Keratinocyte (primary cell): ENCODE measurements at regions not wholly inside any gene's neighbourhood (a gene's known extent, or its start where the extent isn't known, plus 50 kb on each side); places are given as distances from the start of the nearest gene placed in this dataset.

Experiments
- DNase-seq: peaks from one replicate; pipeline ENCODE4 v3.0.0-alpha.2; 2011; ENCODE audit warnings: low read depth, missing footprints, low spot score
- FAIRE-seq: peaks from 2 replicates; lab custom pipeline; 2011; peaks lifted over from hg19 to GRCh38; lab: Jason Lieb, UNC
- H2AFZ ChIP-seq: 2 replicates; pipeline ENCODE4 v1.6.0; 2012; ENCODE audit warnings: low read length, control low read depth, inconsistent platforms; ENCODE audit not compliant: control insufficient read depth
- H3K27ac ChIP-seq: 2 replicates; pipeline ENCODE4 v1.5.1; 2011; ENCODE audit warnings: low read length; ENCODE audit not compliant: control insufficient read depth, insufficient read depth
- H3K27me3 ChIP-seq: 3 replicates; pipeline ENCODE4 v1.6.0; 2011; ENCODE audit warnings: low read length; ENCODE audit not compliant: control insufficient read depth, insufficient read depth; ENCODE audit errors: extremely low read depth
- H3K36me3 ChIP-seq, 2 experiments: 2 replicates in 1 of 2; 3 replicates in 1 of 2; pipeline ENCODE4 v1.5.1; 2011; ENCODE audit warnings: low read length in 2 of 2, mild to moderate bottlenecking in 1 of 2; ENCODE audit not compliant: control insufficient read depth in 2 of 2, insufficient read depth in 2 of 2; ENCODE audit errors: extremely low read depth in 1 of 2
- H3K4me1 ChIP-seq: 3 replicates; pipeline ENCODE4 v1.5.1; 2011; ENCODE audit warnings: low read length; ENCODE audit not compliant: control insufficient read depth, insufficient read depth; ENCODE audit errors: extremely low read depth
- H3K4me2 ChIP-seq: 3 replicates; pipeline ENCODE4 v1.6.0; 2011; ENCODE audit warnings: low read depth, low read length; ENCODE audit not compliant: control insufficient read depth, insufficient read depth; ENCODE audit errors: extremely low read depth
- H3K4me3 ChIP-seq, 3 experiments: fragments of 200-600 bp in 1 of 3; sonication (generic) in 1 of 3; 2 replicates in 2 of 3; 3 replicates in 1 of 3; pipeline ENCODE4 v1.5.1; 2011 to 2016; ENCODE audit warnings: low read length in 3 of 3, mild to moderate bottlenecking in 3 of 3, control low read depth in 2 of 3, inconsistent platforms in 1 of 3, low read depth in 1 of 3, mixed read lengths in 1 of 3, mixed run types in 1 of 3, moderate library complexity in 1 of 3; ENCODE audit not compliant: control insufficient read depth in 2 of 3, insufficient read depth in 2 of 3; ENCODE audit errors: extremely low read depth in 1 of 3
- H3K79me2 ChIP-seq: 2 replicates; pipeline ENCODE4 v1.6.0; 2012; ENCODE audit warnings: low read length; ENCODE audit not compliant: control insufficient read depth, insufficient read depth
- H3K9ac ChIP-seq: 3 replicates; pipeline ENCODE4 v1.6.0; 2011; ENCODE audit warnings: low read length; ENCODE audit not compliant: control insufficient read depth, insufficient read depth; ENCODE audit errors: extremely low read depth
- H3K9me1 ChIP-seq: 3 replicates; pipeline ENCODE4 v1.6.0; 2011; ENCODE audit warnings: low read length; ENCODE audit not compliant: control insufficient read depth, insufficient read depth; ENCODE audit errors: extremely low read depth
- H3K9me3 ChIP-seq: 2 replicates; pipeline ENCODE4 v1.5.1; 2012; ENCODE audit warnings: low read depth, low read length; ENCODE audit not compliant: control insufficient read depth
- H4K20me1 ChIP-seq: 3 replicates; pipeline ENCODE4 v1.6.0; 2011; ENCODE audit warnings: low read length; ENCODE audit not compliant: control insufficient read depth, insufficient read depth; ENCODE audit errors: extremely low read depth
- EZH2 ChIP-seq: IDR thresholded peaks from one replicate; pipeline ENCODE4 v1.6.1; 2012; ENCODE audit warnings: inconsistent platforms, mild to moderate bottlenecking, low read length, moderate library complexity
- dilution Hi-C: fragments of 300-500 bp; cut with MboI; formaldehyde crosslinking; loops from one replicate; pipeline ENCODE4 v1.7.0; 2020; ENCODE audit warnings: low sequenced_read_pairs; ENCODE audit not compliant: extremely low pct_ligation_motif_present
- TF ChIP-seq, protein P1 (sequence below), 3 experiments: IDR thresholded peaks in 1 of 3; conservative IDR thresholded peaks in 1 of 3; optimal IDR thresholded peaks in 1 of 3; 2 replicates in 2 of 3; 3 replicates in 1 of 3; pipeline versions ENCODE3 to v1.5.1; 2011; ENCODE audit warnings: low read length in 3 of 3, mild to moderate bottlenecking in 3 of 3, moderate library complexity in 2 of 3, control low read depth in 1 of 3, inconsistent platforms in 1 of 3; ENCODE audit not compliant: insufficient read depth in 2 of 3; ENCODE audit errors: extremely low read depth in 1 of 3

GRCh38 chrX:150085881-150086280 lies 147.6 kb upstream of the EOLA2 start:
- H4K20me1 ChIP-seq, result no peaks in the 10 kb centered on the region
- dilution Hi-C loops, result no loop called here
- H3K79me2 ChIP-seq, result no peaks in the 10 kb centered on the region
- no peak for FAIRE-seq
- H3K9me3 ChIP-seq, result no peaks in the 10 kb centered on the region
- no peak overlapping the region for H3K27ac ChIP-seq
- DNase-seq, result no peak
- no peak overlapping the region for H3K4me3 ChIP-seq
- no peaks in the 10 kb centered on the region for H3K27me3 ChIP-seq
- H3K9ac ChIP-seq, result no peak overlapping the region
- no peak overlapping the region for H2AFZ ChIP-seq
- TF ChIP-seq EZH2, result no peak
- TF ChIP-seq, protein P1, sequence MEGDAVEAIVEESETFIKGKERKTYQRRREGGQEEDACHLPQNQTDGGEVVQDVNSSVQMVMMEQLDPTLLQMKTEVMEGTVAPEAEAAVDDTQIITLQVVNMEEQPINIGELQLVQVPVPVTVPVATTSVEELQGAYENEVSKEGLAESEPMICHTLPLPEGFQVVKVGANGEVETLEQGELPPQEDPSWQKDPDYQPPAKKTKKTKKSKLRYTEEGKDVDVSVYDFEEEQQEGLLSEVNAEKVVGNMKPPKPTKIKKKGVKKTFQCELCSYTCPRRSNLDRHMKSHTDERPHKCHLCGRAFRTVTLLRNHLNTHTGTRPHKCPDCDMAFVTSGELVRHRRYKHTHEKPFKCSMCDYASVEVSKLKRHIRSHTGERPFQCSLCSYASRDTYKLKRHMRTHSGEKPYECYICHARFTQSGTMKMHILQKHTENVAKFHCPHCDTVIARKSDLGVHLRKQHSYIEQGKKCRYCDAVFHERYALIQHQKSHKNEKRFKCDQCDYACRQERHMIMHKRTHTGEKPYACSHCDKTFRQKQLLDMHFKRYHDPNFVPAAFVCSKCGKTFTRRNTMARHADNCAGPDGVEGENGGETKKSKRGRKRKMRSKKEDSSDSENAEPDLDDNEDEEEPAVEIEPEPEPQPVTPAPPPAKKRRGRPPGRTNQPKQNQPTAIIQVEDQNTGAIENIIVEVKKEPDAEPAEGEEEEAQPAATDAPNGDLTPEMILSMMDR (optimal IDR thresholded peaks at IDR 0.05 in 1 of 3, IDR thresholded peaks at IDR 0.05 in 1 of 3, conservative IDR thresholded peaks at IDR 0.05 in 1 of 3; ENCODE audit: extremely low read depth in 1 of 3, insufficient read depth in 2 of 3, low read length in 3 of 3), result no peak
- no peaks in the 10 kb centered on the region for H3K36me3 ChIP-seq
- H3K4me2 ChIP-seq, result no peak overlapping the region
- no peaks in the 10 kb centered on the region for H3K9me1 ChIP-seq
- no peaks in the 10 kb centered on the region for H3K4me1 ChIP-seq

DNA sequence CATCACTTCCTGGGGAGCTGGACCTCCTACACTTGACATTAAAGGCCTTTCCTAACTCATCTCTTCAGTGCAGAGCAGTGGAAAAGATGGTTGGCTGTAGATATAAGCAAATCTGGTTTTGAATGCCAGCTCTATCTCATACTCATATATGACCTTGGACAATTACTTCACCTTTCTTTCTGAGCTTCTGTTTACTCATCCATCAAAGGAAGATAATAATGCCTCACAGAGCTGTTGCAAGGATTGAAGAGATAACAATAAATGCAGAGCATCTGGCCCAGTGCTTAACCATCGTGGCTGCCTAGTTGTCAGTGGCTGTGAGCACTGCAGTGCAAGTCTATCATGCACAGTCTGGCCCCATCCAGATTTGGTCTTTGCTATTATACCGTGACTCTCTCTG lies 148.1 kb upstream of the EOLA2 start:
- Histone ChIP-seq H3K9me1 (no peaks in the 10 kb centered on the region), H4K20me1 (no peaks in the 10 kb centered on the region), H3K4me2 (no peak overlapping the region), H3K4me1 (no peaks in the 10 kb centered on the region), H3K4me3 (no peak overlapping the region), H3K9ac (no peak overlapping the region), H2AFZ (no peak overlapping the region), H3K36me3 (no peaks in the 10 kb centered on the region), H3K9me3 (no peaks in the 10 kb centered on the region), H3K79me2 (no peaks in the 10 kb centered on the region), H3K27ac (no peak overlapping the region), H3K27me3 (no peaks in the 10 kb centered on the region)
- no peak for TF ChIP-seq EZH2
- TF ChIP-seq, protein P1 (optimal IDR thresholded peaks at IDR 0.05 in 1 of 3, IDR thresholded peaks at IDR 0.05 in 1 of 3, conservative IDR thresholded peaks at IDR 0.05 in 1 of 3; ENCODE audit: extremely low read depth in 1 of 3, insufficient read depth in 2 of 3, low read length in 3 of 3), result no peak
- dilution Hi-C loops, result no loop called here
- FAIRE-seq (no peak), DNase-seq (no peak)
